EH (cell line): ENCODE measurements at regions not wholly inside any gene's neighbourhood (a gene's known extent, or its start where the extent isn't known, plus 50 kb on each side); places are given as distances from the start of the nearest gene placed in this dataset.

Experiments used
- DNase-seq: peaks from one replicate; pipeline ENCODE4 v3.0.0-alpha.2; 2015; ENCODE audit warnings: low read depth

DNA sequence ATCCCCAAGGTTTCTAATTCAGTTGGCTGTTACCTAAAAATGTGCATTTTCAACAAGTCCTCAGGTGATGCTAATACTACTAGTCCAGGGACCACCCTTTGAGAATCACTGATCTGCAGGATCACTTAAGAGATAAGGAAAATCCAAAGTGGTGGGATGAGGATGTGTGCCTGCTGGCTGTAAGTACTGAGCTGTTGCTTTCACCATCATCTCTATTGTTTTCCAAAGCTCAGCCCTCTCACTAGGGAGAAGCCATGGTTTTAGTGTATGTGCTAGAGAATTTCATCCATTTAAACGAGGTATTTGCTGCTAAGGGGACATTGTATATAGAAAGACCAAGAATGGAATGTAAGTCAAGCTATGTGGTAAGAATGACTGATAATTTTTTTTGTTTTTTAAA lies 202.3 kb downstream of the KIF21A start:
- DNase-seq = no peak

DNA sequence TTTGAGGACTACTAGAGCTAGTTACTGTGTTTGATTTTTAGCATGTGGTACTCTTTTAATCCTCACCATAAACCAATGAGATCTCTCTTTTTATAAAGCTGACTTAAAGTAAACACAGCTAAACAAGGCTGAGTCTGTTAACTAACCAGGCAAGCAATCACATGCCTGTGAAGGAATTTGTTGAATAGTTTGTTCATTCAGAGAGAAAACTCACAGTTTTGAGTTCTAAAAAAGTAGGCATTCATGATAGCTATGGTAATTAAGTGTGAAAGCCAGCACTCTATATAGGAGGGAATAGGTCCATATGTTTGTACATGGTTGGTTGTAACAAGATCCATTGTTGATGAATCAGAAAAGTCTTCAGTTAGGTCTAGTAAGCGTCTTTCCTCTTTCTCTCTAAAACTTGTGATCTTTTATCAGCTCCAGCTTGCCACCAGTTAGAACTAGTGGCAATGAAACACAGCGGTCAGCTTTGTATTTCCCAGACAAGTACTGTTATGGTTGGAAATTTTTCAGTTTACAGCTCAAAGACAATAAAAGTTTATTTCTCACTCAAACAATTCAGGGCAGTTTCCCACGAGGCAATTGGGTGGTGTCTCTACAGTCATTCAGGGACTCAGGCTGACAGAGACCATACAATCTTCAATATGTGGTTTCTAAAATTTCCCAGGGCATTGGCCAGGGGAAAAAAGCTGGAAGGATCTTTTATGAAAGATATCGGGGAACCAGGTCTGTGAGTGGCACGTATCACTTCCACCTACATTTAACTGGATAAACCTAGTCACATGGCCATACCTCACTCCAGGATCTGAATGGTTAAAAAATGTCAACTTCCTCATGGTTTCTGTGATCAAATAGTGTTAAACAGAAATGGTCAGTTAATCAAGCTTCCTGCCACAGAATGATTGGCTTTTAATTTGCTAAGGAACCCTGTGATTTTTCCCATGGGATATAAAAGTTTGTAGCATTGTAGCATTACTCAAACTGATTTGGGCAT lies 203.1 kb downstream of the KIF21A start:
- no peak for DNase-seq

GRCh38 chr12:39237004-39237403 lies 205.9 kb downstream of the KIF21A start:
- no peak for DNase-seq

GRCh38 chr12:39235990-39236767 lies 206.7 kb downstream of the KIF21A start:
- no peak for DNase-seq

GRCh38 chr12:39230086-39230485 lies 212.8 kb downstream of the KIF21A start:
- DNase-seq = no peak

GRCh38 chr12:39227218-39227617 lies 215.7 kb downstream of the KIF21A start:
- DNase-seq = no peak

GRCh38 chr12:39224971-39225370 lies 217.9 kb downstream of the KIF21A start:
- no peak for DNase-seq

DNA sequence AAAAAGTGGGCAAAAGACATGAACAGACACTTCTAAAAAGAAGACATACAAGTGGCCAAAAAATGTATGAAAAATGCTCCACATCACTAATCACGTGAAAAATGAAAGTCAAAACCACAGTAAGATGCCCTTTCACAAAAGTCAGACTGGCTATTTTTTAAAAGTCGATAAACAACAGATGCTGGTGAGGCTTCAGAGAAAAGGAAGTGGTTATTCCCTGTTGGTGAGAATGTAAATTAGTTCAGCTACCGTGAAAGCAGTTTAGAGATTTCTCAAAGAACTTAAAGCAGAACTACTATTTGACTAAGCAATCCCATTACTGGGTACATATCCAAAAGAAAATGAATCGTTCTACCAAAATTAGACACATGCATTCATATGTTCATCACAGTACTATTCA lies 237.0 kb downstream of the KIF21A start:
- DNase-seq = no peak

DNA sequence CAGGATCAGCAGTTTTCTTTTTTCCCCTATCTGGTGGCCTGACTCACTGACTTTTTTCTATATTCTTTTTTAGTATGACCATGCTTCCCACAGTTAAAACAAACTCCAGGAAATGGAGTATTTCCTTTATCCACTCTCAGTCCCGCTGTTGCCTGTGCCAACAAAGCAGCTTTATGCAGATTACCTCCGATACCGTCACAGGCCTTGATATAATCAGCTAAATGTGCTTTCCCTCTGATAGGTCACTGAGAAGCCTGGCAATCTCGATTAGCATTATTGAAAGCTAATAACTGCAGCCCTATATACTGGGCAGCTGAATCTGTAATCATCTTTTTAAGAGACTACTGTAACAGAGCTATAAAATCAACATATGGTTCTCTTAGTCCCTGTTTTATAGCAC lies 243.6 kb downstream of the KIF21A start:
- DNase-seq = no peak

- DNase-seq = no peak
Observed at GRCh38 chr12:39188689-39189088, 254.2 kb downstream of the KIF21A start.

DNA sequence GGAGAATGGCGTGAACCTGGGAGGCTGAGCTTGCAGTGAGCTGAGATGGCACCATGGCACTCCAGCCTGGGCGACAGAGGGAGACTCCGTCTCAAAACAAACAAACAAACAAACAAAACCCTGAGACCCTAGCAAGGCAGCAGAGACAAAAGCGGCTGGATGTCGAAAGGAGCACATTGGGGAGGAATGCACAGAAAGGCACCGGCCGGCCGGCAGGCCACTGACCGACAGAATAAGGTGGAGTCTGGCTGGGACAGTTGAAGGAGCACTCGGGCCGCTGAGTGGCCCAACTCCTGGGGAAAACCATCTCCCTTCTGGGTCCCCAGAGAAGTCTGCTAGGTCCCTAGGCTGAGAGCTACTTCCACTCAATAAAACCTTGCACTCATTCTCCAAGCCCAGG lies 256.2 kb downstream of the KIF21A start:
- DNase-seq = no peak

GRCh38 chr12:39178837-39179236 lies 264.1 kb downstream of the KIF21A start:
- DNase-seq = no peak

- no peak for DNase-seq
Observed at GRCh38 chr12:39176356-39176755, 266.6 kb downstream of the KIF21A start.

DNA sequence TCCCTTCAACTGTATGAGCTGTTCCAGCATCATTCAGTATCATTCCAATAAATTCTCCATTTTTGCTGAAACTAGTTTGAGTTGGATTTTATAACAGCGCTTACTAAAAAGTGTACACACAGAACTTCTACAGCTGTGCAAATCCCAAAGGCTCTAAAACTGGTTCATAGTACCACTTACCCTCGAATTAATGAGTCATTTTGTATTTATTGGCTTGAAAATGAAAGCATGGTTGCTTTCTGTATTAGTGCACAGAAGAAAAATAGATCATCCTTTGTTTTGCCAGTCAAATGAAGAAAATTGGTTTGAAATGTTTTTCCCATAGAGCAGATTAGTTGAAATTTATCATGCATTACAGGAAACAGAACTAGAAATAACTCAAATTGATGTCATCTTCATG lies 268.3 kb upstream of the CPNE8 start:
- DNase-seq = no peak

GRCh38 chr12:39165338-39165737 lies 259.9 kb upstream of the CPNE8 start:
- no peak for DNase-seq

GRCh38 chr12:39161465-39162085 lies 256.2 kb upstream of the CPNE8 start:
- DNase-seq = no peak

DNA sequence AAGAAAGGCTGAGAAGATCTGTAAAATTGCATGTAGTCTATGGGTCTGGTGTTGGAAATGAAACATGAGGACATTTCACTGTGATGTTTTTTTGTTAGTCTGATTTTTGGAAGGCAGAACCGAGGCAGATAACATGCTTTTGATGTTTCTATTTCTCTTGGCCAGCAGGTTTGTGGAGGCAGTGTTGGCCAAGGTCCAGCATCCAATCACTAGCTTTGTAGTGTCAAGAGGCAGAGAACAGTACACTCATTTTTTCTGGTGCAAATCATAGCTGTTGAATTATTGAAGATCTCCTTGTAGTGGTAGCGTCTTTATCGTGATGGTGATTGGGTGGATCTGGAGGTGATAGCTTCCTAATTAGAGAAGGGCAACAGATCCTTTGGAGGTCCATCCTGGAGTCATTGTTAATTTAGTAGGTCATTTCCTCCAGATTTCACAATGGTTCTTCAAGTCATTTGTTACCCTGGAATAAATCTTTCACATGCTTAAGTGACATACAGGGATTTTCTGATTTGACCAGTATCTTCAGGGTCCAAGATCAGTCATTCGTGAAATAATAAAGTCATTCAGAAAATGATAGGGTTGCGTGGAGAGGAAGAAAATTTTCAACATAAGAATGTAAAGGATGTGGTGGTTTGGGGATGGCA lies 252.4 kb upstream of the CPNE8 start:
- DNase-seq = no peak

GRCh38 chr12:39145175-39145999 lies 240.0 kb upstream of the CPNE8 start:
- no peak for DNase-seq

DNA sequence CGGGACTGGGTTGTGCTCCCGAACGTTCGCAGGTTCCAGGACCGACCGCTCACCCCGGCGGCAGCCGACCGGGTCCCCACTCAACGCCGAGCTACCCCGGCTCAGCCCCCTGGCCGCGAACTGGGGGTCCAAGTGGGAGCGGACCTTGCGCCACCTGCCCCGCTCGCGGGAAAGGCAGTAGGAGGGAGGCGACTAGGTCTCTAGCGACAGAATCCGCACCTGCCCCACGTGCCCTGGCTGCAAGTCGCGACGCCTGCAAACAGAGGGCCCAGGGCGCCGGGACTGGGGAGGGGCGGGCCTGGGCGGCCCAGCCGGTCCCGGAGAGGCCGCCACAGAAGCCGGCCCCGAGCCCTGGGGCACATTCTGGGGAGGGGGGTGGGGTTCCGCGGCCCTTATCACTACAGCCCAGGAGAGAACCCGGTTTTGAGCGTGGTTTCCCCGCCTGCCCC lies 239.2 kb upstream of the CPNE8 start:
- no peak for DNase-seq

GRCh38 chr12:39138268-39138667 lies 232.9 kb upstream of the CPNE8 start:
- DNase-seq = no peak

DNA sequence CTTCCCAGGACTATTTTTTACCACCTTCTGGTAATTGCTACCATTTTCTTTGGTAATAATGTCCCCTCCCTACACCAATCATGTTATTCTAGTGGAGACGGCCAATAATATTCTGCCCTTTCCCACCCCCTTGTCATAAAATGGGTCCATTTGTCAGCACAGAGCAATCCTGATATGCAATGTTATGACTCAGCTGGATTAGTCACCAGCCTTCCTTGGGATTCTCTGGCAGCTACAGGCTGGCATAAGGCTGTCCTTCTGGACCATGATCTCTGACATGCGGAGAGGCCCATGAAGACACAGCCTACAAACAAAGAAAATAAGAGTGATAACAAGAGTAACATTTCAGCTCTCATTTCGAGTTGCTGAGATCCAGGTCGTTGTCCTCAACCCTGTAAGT lies 222.0 kb upstream of the CPNE8 start:
- no peak for DNase-seq
